HG03060 (cell line): ENCODE measurements at regions not wholly inside any gene's neighbourhood (a gene's known extent, or its start where the extent isn't known, plus 50 kb on each side); places are given as distances from the start of the nearest gene placed in this dataset.

Source experiments
- ATAC-seq: cut with Tn5 transposase; IDR thresholded peaks from one replicate; pipeline ENCODE4 v1.9.1; 2021; ENCODE audit warnings: low read depth, moderate number of reproducible peaks; ENCODE audit not compliant: unreplicated experiment

DNA sequence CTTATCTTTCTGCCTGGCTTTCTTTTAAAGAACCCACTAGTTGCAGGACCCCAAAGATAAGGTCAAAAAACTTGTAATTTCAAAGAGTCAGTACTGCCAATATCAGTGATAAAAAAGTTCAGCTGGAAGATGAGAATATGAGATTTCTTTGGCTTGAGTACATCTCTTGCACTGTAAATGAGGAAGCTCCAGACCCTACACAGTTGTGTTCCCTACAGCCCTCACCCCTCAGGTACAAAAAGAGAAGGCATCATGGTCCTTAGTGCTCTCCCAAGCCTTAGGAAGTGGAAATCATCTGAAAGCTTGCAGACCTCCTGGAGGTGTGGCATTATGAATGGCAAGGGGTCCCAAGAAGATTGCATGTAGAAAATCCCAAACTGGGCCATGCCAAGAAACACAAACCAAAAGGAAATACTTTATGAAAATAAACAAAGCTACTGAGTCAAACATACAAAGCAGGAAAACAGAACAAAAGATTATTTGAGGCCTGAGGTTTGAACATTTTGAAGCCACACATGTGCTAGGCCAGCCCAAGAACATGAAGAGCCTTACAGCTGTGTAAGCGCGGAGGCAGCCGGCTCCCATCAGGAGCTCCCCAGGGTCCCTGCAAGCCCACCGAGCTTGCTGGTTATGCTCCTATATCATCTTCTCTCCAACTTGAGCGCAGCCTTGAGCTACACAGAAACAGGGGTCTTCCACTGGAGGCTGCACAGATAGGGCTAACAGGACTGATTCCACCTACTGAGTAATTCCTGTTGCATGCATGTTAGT is 217.0 kb downstream of the OSR1 start:
- no peak for ATAC-seq

- ATAC-seq, result no peak
These were observed 217.8 kb downstream of the OSR1 start for GRCh38 chr2:19140463-19141208.

DNA sequence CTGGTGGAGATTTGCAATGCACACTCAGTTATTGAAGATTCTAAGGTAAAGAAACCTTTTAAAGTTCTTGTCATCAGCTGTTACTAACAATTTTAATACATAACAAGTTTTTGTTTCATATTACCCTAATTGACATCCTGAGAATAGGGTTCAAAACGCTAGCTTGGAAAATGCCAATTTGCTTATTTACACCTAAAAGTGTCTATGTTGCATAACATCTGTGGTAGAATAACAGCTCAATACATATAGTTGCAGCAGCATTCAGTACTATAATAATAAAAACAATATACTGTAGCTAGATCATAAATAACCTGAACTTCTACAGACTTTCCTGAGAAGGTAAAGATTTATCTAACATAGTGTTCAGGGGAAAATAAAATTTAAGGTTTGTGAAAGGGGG is 219.0 kb downstream of the OSR1 start:
- ATAC-seq, result no peak

DNA sequence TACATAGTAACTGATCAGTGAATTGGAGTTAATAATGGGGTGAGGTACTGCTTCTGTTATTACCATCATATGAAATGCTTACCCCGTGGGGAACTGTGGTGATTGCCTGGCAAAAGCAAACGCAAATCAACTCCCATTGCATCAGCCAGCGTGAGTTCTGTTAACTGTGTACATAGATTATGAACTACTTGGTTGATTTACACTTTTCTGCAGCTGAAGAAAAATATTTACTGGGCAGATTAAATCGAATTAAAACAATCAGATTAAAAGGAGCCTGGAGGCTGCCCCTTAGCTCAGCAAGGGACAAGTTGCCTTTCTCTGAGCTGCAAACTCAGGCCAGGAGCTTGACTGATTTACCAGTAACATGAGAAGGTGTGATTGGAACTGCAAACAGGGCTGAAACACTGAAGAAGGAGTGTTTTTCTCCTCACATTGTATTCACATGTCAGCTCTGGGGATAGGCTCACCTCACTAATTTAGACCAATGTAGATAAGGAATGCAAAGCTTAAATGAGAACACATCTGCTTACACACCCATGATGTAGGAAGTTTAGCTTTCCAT is 220.1 kb downstream of the OSR1 start:
- no peak for ATAC-seq

DNA sequence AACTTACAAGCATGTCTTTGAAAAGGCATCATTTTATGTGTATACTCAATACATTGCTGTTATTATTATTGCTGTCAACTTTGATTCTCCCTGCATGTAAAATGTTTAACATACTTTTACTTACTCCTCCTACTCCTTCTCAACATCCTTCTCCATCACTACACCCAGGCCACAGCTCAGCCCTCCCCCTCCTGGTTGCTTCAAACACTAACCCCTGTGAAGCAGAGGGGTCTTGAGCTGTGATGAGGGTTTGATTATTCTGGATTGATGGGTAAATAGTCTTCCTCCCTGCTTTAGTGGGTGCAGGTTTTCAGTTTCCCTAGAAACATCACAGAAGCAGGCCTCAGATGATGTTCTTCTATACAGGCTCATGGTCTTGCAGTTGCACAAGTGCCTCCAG is 221.0 kb downstream of the OSR1 start:
- ATAC-seq, result no peak

- ATAC-seq, result no peak
These were observed 225.5 kb downstream of the OSR1 start for GRCh38 chr2:19132967-19133366.

DNA sequence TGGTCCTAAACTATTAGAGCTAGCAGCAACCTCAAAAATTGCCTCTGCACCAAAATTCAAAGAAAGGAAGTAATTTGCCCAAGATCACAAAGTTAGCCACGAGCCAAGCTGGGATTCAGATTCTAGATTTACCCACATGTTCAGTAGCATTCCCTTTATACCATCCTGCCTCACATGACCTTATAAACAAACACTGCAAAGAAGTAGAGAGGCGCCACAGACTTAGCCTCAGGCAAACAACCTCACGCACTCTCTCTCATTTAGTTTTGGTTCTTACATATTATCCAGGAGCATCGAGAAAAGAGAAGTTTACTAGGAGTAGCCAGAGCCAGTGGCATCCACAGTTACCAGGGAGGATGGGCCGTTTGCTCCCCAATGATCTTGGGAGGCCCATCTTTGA is 226.6 kb downstream of the OSR1 start:
- no peak for ATAC-seq

DNA sequence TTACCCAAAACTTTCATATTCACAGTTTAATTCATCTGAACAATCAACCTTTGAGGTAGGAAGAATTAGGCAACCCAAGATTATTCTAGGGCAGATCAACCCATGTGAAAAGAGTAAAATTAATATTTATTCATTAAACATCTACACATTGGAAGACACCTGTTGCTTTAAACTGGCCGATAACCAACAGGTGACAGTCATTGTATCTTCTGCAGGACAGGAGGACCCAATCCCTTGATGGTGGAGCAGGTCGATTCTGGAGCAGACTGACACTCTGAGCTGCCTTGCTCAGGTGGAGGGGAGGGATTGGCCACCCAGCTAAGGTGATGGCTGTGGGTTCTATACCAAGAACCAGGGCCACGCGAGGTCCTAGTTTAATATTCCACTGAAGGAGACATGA is 230.3 kb downstream of the OSR1 start:
- ATAC-seq, result no peak

- no peak for ATAC-seq
These were observed 230.8 kb downstream of the OSR1 start for GRCh38 chr2:19127616-19128015.

DNA sequence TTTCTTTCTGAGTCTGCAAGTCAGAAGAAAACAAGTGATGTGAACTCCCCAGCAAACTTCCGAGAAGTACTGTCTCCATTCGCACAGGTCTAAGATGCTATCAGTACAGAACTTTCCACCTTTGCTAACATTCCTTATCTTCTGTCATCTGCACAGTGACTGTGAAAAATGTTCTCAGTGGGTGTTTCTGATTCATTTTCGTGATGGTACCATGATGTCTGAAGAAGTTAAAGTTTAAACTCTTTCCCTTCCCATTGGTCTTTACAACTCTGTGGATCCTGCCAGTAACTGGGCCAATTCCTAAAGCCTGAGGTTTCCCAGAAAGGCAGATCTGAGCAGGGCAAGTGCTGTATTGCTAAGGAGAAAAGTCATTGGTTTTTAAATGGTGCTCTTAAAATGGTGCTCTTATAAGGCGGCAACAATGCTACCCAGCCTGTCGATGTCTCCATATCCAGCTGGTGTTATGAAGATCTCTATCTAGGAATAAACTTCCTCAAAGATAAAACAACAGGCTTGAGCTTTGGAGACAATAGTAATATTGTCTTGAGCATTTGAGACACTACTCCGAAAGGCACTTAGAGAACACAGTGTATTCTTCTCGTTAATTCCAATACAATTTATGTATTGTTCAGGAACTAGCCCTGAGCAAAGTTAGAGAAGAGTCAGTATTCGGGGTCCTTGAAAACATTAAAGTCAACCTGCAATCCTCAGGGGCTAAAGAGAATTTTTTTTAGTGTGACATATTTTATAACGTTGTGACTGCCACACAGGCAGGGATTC is 232.3 kb downstream of the OSR1 start:
- ATAC-seq, result no peak

DNA sequence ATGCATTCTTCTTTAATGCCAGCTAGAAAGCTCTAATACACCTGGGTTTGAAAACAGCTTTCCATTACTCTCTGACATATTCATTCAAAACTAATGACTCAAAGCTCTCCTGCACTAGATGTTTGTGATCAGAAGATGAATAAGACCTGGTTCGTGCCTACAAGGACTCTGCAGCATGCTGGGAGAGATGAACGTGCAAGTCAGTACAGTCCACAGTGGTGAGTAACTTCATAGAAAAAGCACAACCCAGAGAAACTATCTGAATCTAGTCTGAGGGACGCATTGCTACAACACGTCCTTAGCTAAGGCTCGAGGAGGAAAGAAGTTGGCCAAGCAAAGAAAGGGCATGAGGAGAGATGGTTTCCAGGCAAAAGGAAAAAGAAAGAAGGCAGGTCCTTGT is 234.3 kb downstream of the OSR1 start:
- no peak for ATAC-seq

- ATAC-seq, result no peak
These were observed 234.9 kb downstream of the OSR1 start for GRCh38 chr2:19123556-19123955.

DNA sequence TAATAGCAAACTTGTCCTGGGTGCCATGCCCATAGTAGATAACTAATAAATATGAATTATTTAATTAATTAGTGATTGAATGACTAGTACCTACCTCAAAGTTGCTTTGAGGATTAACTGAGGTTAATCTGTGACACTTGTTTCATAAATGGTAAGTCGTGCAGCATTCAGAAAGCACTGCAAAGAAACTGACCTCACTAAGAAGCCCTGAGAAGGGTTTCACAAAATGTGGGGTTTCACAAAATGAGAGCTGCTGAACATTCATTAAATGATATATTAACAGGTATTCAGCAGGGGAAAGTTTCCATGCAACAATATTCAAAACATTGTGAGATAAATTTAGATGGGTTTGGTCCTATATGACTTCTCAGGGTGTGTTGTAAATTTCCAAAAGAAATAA is 236.2 kb downstream of the OSR1 start:
- ATAC-seq, result no peak

GRCh38 chr2:19120941-19121750 is 237.3 kb downstream of the OSR1 start:
- no peak for ATAC-seq

- ATAC-seq, result no peak
These were observed 238.2 kb downstream of the OSR1 start for GRCh38 chr2:19120181-19120580.

GRCh38 chr2:19119326-19120001 is 239.0 kb downstream of the OSR1 start:
- no peak for ATAC-seq

DNA sequence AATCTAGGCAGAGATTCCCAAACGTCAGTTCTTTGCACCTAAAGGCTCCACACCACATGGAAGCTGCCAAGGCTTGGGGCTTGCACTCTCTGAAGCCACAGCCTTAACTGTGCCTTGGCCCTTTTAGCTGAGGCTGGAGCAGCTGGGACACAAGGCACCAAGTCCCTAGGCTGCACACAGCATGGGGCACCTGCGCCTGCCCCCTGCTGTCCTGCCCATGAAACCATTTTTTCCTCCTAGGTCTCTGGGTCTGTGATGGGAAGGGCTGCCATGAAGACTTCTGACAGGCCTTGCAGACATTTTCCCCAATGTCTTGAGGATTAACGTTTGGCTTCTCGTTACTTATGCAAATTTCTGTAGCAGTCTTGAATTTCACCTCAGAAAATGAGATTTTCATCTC is 241.5 kb downstream of the OSR1 start:
- ATAC-seq, result no peak

- no peak for ATAC-seq
These were observed 243.6 kb downstream of the OSR1 start for GRCh38 chr2:19114754-19115231.

DNA sequence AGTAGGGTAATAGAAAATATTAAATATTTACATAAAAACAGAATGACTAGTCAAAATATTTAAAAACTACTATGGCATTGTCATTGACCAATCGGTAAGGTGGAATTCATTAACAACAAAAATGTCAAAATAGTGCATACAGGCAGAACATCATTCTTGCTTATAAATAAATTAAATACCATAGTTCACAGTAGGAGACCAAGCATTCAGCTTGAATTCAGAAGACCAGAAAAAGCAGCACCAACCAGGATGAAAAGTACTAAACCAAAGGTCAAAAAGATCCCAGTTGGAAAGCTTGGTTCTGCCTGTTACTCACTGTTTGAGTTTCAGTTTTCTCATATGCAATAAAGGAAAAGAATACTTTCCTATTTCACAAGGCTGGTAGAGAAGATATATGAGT is 244.3 kb downstream of the OSR1 start:
- no peak for ATAC-seq

- ATAC-seq, result no peak
These were observed 247.1 kb downstream of the OSR1 start for GRCh38 chr2:19111354-19111753.
